Endometrium (tissue), 2 donors: ENCODE measurements at regions not wholly inside any gene's neighbourhood (a gene's known extent, or its start where the extent isn't known, plus 50 kb on each side); places are given as distances from the start of the nearest gene placed in this dataset.

Experiments
- FAIRE-seq: peaks from 2 replicates; lab custom pipeline; 2012; peaks lifted over from hg19 to GRCh38; lab: Jason Lieb, UNC
- donor health status: control.
- donor health status: control.

GRCh38 chr2:146669735-146670134 lies 1175.1 kb upstream of the ACVR2A start:
- no peak for FAIRE-seq

GRCh38 chr2:146666340-146666739 lies 1178.5 kb upstream of the ACVR2A start:
- no peak for FAIRE-seq

- no peak for FAIRE-seq
These were observed 1179.0 kb upstream of the ACVR2A start for GRCh38 chr2:146665800-146666199.

- peak; percentile 48 for FAIRE-seq
These were observed 1183.2 kb upstream of the ACVR2A start for GRCh38 chr2:146661473-146662096.

- FAIRE-seq = no peak
These were observed 1184.9 kb upstream of the ACVR2A start for GRCh38 chr2:146659976-146660375.

- no peak for FAIRE-seq
These were observed 1192.5 kb upstream of the ACVR2A start for GRCh38 chr2:146652311-146652710.

- FAIRE-seq = no peak
These were observed 1193.5 kb upstream of the ACVR2A start for GRCh38 chr2:146651361-146651760.

- no peak for FAIRE-seq
These were observed 1202.8 kb upstream of the ACVR2A start for GRCh38 chr2:146642066-146642465.

GRCh38 chr2:146634230-146635097 lies 1210.4 kb upstream of the ACVR2A start:
- FAIRE-seq = no peak

GRCh38 chr2:146633159-146633558 lies 1211.7 kb upstream of the ACVR2A start:
- FAIRE-seq = no peak

- FAIRE-seq = no peak
These were observed 1212.1 kb upstream of the ACVR2A start for GRCh38 chr2:146632707-146633106.

GRCh38 chr2:146624430-146625160 lies 1220.2 kb upstream of the ACVR2A start:
- no peak for FAIRE-seq

- no peak for FAIRE-seq
These were observed 1221.1 kb upstream of the ACVR2A start for GRCh38 chr2:146623771-146624170.

GRCh38 chr2:146621656-146622055 lies 1223.2 kb upstream of the ACVR2A start:
- no peak for FAIRE-seq

- no peak for FAIRE-seq
These were observed 1229.1 kb upstream of the ACVR2A start for GRCh38 chr2:146615778-146616177.

GRCh38 chr2:146608490-146608889 lies 1236.3 kb upstream of the ACVR2A start:
- no peak for FAIRE-seq

- no peak for FAIRE-seq
These were observed 1240.3 kb upstream of the ACVR2A start for GRCh38 chr2:146604521-146604920.

- no peak for FAIRE-seq
These were observed 1242.0 kb upstream of the ACVR2A start for GRCh38 chr2:146602856-146603255.

- no peak for FAIRE-seq
These were observed 1242.4 kb upstream of the ACVR2A start for GRCh38 chr2:146602383-146602782.

GRCh38 chr2:146598791-146599190 lies 1246.0 kb upstream of the ACVR2A start:
- no peak for FAIRE-seq

GRCh38 chr2:146597291-146597690 lies 1247.5 kb upstream of the ACVR2A start:
- no peak for FAIRE-seq

- FAIRE-seq = no peak
These were observed 1252.9 kb upstream of the ACVR2A start for GRCh38 chr2:146591908-146592307.

- FAIRE-seq = no peak
These were observed 1257.5 kb upstream of the ACVR2A start for GRCh38 chr2:146587291-146587713.
